DND-41 (cell line): ENCODE measurements at regions not wholly inside any gene's neighbourhood (a gene's known extent, or its start where the extent isn't known, plus 50 kb on each side); places are given as distances from the start of the nearest gene placed in this dataset.
A peak's percentile ranks its signal among the peaks of the same experiment; 100 is the strongest.

Experiments used
- ATAC-seq: fragments of 200-7000 bp; cut with Tn5 transposase; 3 replicates; pipeline ENCODE4 v1.9.1; 2021; ENCODE audit warnings: low read depth; ENCODE audit not compliant: insufficient read depth
- DNase-seq: peaks from one replicate; pipeline ENCODE4 v3.0.0-alpha.2; 2020
- H2AFZ ChIP-seq: 2 replicates; pipeline ENCODE4 v1.6.0; 2012; ENCODE audit warnings: low read depth, low read length
- H3K27ac ChIP-seq: 2 replicates; pipeline ENCODE4 v1.5.1; 2012; ENCODE audit warnings: low read length, inconsistent platforms
- H3K27me3 ChIP-seq: fragments of 200-600 bp; sonication (generic); 2 replicates; pipeline ENCODE4 v1.6.0; 2012; ENCODE audit warnings: low read length, mild to moderate bottlenecking, inconsistent platforms; ENCODE audit not compliant: insufficient read depth, poor library complexity
- H3K36me3 ChIP-seq: 2 replicates; pipeline ENCODE4 v1.5.1; 2012; ENCODE audit warnings: low read length, inconsistent platforms; ENCODE audit not compliant: insufficient read depth
- H3K4me1 ChIP-seq: 2 replicates; pipeline ENCODE4 v1.5.1; 2012; ENCODE audit warnings: mild to moderate bottlenecking, low read length; ENCODE audit not compliant: insufficient read depth
- H3K4me2 ChIP-seq: 2 replicates; pipeline ENCODE4 v1.6.0; 2012; ENCODE audit warnings: mild to moderate bottlenecking, moderate library complexity, low read length, inconsistent platforms; ENCODE audit not compliant: insufficient read depth
- H3K4me3 ChIP-seq, 2 experiments: fragments of 200-600 bp in 1 of 2; shearing (Covaris generic) in 1 of 2; 2 replicates each; pipeline ENCODE4 v1.5.1; 2012 to 2016; ENCODE audit warnings: inconsistent platforms in 2 of 2, low read length in 2 of 2, mild to moderate bottlenecking in 2 of 2, low read depth in 1 of 2, moderate library complexity in 1 of 2
- H3K79me2 ChIP-seq: 2 replicates; pipeline ENCODE4 v1.6.0; 2012; ENCODE audit warnings: low read length, inconsistent platforms; ENCODE audit not compliant: insufficient read depth
- H3K9ac ChIP-seq: 2 replicates; pipeline ENCODE4 v1.6.0; 2012; ENCODE audit warnings: low read depth, mild to moderate bottlenecking, inconsistent platforms, low read length, moderate library complexity
- H3K9me3 ChIP-seq: 2 replicates; pipeline ENCODE4 v1.5.1; 2012; ENCODE audit warnings: low read length, moderate library complexity, mild to moderate bottlenecking, inconsistent platforms; ENCODE audit not compliant: insufficient read depth, severe bottlenecking
- H4K20me1 ChIP-seq: 2 replicates; pipeline ENCODE4 v1.6.0; 2012; ENCODE audit warnings: low read length; ENCODE audit not compliant: insufficient read depth
- CTCF ChIP-seq: IDR thresholded peaks from 2 replicates; pipeline ENCODE4 v1.5.1; 2012; ENCODE audit warnings: borderline replicate concordance, low read length, moderate library complexity, mild to moderate bottlenecking; ENCODE audit not compliant: poor library complexity, severe bottlenecking; ENCODE audit errors: extremely low read depth
- EZH2 ChIP-seq: IDR thresholded peaks from 3 replicates; pipeline ENCODE4 v1.6.1; 2012; ENCODE audit warnings: borderline replicate concordance, low read depth, mild to moderate bottlenecking, moderate library complexity, low read length, inconsistent platforms; ENCODE audit not compliant: severe bottlenecking

DNA sequence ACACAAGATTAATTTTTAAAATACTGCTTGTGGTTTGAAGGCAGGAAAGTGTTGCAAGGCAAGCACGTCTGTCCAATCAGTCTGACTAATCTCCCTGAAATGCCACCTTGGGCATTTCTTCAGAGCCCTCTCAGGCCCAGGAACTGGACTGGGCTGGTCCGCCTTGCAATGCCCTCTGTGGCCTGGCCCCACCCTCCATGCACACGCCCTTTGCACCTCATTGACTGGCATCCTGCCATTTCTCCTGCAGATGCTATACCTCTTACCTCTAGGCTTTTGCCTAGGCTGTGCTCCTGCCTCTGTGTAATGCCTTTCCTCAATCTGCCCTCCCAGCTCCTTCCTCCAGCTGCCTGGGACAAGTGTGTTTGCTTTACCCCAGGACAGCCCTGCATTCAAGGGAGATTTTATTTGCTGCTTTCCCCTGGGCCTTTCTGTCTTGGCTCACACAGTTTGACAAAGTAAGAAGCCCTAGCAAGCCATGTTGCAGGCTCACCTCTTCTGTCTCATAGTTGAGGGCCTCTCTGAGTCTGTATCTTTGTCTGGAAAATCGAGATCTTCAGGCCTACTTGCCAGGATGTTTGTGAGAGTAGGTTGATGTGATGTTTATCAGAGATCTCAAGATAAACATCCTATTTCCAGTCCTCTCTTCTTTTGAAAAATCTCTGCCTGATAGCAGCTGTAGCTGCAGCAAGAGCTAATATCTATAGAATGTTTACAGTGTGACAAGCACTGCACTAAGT is 149.2 kb upstream of the JUN start:
- Histone ChIP-seq H3K9me3 (no peaks in the 10 kb centered on the region), H3K4me2 (no peak overlapping the region), H3K27ac (no peak overlapping the region), H3K36me3 (no peaks in the 10 kb centered on the region), H3K27me3 (no peaks in the 10 kb centered on the region), H3K4me3 (no peak overlapping the region), H3K9ac (no peak overlapping the region), H4K20me1 (no peaks in the 10 kb centered on the region), H3K79me2 (no peaks in the 10 kb centered on the region), H2AFZ (no peak overlapping the region), H3K4me1 (peaks cover 2% of the 10 kb centered on the region; the same call in 1 of the 2 replicates)
- TF ChIP-seq CTCF: no peak
- DNase-seq (no peak), ATAC-seq (peak; percentile 31; the same call in 1 of the 3 replicates)

GRCh38 chr1:58933599-58933926 is 149.7 kb upstream of the JUN start:
- Histone ChIP-seq H3K27me3 (no peaks in the 10 kb centered on the region), H3K4me2 (no peak overlapping the region), H2AFZ (no peak overlapping the region), H3K9ac (no peak overlapping the region), H3K27ac (no peak overlapping the region), H3K4me3 (no peak overlapping the region), H3K36me3 (no peaks in the 10 kb centered on the region), H3K4me1 (peaks cover 2% of the 10 kb centered on the region; the same call in 1 of the 2 replicates), H4K20me1 (no peaks in the 10 kb centered on the region), H3K79me2 (no peaks in the 10 kb centered on the region), H3K9me3 (no peaks in the 10 kb centered on the region)
- ATAC-seq (peak; percentile 57; the same call in 2 of the 3 replicates), DNase-seq (no peak)
- TF ChIP-seq EZH2 (no peak), CTCF (peak; percentile 27)

GRCh38 chr1:58934706-58935105 is 150.9 kb upstream of the JUN start:
- Histone ChIP-seq H3K4me3 (no peak overlapping the region), H3K4me1 (peaks cover 2% of the 10 kb centered on the region; the same call in 1 of the 2 replicates), H3K36me3 (no peaks in the 10 kb centered on the region), H3K9ac (no peak overlapping the region), H3K27ac (no peak overlapping the region), H3K4me2 (no peak overlapping the region), H2AFZ (no peak overlapping the region), H3K27me3 (no peaks in the 10 kb centered on the region), H4K20me1 (no peaks in the 10 kb centered on the region), H3K9me3 (no peaks in the 10 kb centered on the region), H3K79me2 (no peaks in the 10 kb centered on the region)
- DNase-seq (no peak), ATAC-seq (no peak)
- no peak for TF ChIP-seq EZH2
- no peak for TF ChIP-seq CTCF
